ENCODE measurements at regions not wholly inside any gene's neighbourhood (a gene's known extent, or its start where the extent isn't known, plus 50 kb on each side); places are given as distances from the start of the nearest gene placed in this dataset.

DNA sequence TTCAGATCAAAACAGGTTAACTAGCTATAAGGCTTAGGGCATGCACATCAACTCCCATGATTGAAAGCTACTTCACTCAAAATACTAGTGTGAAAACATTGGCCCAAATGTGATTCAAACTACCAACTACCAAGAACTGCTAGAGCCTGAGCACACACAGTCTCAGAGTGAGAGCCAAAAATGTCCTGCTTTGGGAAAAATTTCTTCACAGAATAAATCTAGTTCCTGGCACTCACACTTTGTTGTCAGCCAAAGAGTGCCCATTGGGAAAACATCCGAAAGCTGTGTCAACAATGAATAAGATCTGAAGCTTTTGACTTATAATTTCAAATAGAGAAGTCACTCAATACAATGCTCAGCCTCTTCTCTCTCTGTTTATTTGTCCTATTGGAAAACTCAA, 182.7 kb downstream of the LRATD1 start:
- TF ChIP-seq POLR2A (IDR thresholded peaks at IDR 0.05): no peak
- TF ChIP-seq, protein P1, sequence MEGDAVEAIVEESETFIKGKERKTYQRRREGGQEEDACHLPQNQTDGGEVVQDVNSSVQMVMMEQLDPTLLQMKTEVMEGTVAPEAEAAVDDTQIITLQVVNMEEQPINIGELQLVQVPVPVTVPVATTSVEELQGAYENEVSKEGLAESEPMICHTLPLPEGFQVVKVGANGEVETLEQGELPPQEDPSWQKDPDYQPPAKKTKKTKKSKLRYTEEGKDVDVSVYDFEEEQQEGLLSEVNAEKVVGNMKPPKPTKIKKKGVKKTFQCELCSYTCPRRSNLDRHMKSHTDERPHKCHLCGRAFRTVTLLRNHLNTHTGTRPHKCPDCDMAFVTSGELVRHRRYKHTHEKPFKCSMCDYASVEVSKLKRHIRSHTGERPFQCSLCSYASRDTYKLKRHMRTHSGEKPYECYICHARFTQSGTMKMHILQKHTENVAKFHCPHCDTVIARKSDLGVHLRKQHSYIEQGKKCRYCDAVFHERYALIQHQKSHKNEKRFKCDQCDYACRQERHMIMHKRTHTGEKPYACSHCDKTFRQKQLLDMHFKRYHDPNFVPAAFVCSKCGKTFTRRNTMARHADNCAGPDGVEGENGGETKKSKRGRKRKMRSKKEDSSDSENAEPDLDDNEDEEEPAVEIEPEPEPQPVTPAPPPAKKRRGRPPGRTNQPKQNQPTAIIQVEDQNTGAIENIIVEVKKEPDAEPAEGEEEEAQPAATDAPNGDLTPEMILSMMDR (IDR thresholded peaks at IDR 0.05): no peak
- intact Hi-C loops (cut with DNase I): no loop called here
- no peak for DNase-seq
- no peak overlapping the region for H3K4me3 ChIP-seq (replicated peaks in 1 of 3)
- no peak overlapping the region for H3K27ac ChIP-seq
- no peaks in the 10 kb centered on the region for H3K9me3 ChIP-seq
- no peaks in the 10 kb centered on the region for H3K4me1 ChIP-seq
- H3K36me3 ChIP-seq: no peaks in the 10 kb centered on the region
- no peaks in the 10 kb centered on the region for H3K27me3 ChIP-seq
- WGBS, 2 donors: 48 to 54% methylated on average over 1 of the region's 1 CpG

DNA sequence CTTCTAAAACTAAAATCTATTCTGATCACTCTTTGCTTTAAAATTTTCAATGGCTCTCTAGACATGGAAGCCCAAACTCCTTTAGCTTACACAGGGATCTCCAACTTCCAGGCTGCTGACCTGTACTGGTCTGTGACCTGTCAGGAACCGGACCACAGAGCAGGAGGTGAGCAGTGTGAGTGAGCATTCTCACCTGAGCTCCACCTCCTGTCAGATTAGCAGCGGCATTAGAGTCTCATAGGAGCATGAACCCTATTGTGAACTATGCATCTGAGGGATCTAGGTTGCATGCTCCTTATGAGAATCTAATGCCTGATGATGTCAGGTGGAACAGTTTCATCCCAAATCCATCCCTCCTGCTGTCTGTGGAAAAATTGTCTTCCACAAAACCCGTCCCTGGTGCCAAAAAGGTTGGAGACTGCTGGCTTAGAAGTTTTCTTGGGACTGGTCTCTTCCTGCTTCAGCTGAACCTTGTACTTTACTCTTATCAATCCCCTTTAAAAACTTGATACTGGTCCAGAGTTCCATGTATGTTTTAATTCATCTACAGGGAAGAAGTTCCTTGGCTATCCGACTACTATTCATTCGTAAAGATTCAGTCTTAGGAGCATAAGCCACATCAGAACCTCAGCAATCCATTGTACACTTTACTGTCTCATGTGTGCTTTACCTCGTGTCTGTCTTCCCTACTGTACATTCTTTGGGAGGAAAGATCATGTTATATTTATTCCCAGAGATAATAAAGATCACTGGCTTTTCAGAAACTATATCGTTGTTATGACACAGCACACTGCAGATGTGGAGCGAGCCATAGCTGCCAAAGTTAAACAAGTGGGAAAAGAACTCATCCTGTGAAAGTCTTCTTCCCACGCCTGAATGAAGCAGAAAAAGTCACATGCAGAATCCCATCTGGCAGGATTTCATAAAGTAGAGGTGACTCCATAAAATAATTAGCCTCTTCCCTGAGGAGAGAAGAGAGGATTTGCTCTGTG, 183.8 kb downstream of the LRATD1 start:
- Histone ChIP-seq H3K4me3 (replicated peaks in 1 of 3) (no peak overlapping the region), H3K27me3 (no peaks in the 10 kb centered on the region), H3K4me1 (no peaks in the 10 kb centered on the region), H3K36me3 (no peaks in the 10 kb centered on the region), H3K9me3 (no peaks in the 10 kb centered on the region), H3K27ac (no peak overlapping the region)
- no peak for DNase-seq
- intact Hi-C loops (cut with DNase I): no loop called here
- 61 to 71% methylated on average over 9 of the region's 9 CpGs for WGBS, 2 donors
- TF ChIP-seq POLR2A (IDR thresholded peaks at IDR 0.05): no peak
- TF ChIP-seq, protein P1 (IDR thresholded peaks at IDR 0.05): no peak

DNA sequence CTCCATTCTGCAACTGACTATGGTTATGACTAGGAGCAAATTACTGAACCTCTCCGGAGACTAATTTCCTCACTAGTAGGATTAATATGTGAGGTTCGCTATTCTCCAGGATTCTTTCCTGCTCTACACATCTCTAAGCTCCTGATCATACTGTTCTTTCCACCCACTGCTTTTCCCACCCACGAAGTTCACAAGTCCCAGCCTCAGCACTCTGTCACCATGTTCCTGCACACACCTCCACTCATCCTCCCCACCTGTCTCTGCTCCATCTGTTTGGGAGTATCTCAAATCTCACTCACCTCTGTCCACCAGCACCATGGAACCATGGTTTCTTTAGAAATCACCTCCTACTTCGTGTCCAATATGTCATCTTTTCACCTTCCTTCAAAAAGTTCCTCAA, 185.3 kb downstream of the LRATD1 start:
- intact Hi-C loops (cut with DNase I): no loop called here
- Histone ChIP-seq H3K9me3 (no peaks in the 10 kb centered on the region), H3K4me3 (replicated peaks in 1 of 3) (no peak overlapping the region), H3K36me3 (no peaks in the 10 kb centered on the region), H3K4me1 (no peaks in the 10 kb centered on the region), H3K27ac (no peak overlapping the region), H3K27me3 (no peaks in the 10 kb centered on the region)
- TF ChIP-seq, protein P1 (IDR thresholded peaks at IDR 0.05): no peak
- TF ChIP-seq POLR2A (IDR thresholded peaks at IDR 0.05): no peak
- WGBS, 2 donors: 78 to 80% methylated on average over 4 of the region's 4 CpGs
- no peak for DNase-seq

DNA sequence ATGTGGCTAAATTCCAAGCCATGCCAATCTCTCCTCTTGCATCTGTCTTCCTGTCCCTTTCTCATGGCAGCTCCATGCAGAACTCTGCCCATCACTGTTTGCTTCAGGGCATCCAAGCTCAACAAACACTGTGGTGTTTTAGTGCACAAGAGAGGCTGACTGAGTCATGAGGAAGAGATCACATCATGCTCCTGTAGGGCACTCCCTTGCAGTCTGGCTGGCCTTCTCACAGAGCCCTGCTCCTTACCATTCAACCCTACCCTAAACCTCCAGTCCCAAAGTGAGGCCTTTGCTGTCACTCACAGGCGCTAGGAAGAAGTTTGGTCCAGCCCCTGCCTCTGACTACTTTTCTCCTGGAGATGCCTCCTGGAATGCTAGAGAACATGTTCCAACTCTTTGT, 194.0 kb downstream of the LRATD1 start:
- no peaks in the 10 kb centered on the region for H3K4me1 ChIP-seq
- H3K9me3 ChIP-seq: no peaks in the 10 kb centered on the region
- 93 to 95% methylated on average over 1 of the region's 1 CpG for WGBS, 2 donors
- H3K27ac ChIP-seq: no peak overlapping the region
- intact Hi-C loops (cut with DNase I): no loop called here
- no peak for TF ChIP-seq POLR2A (IDR thresholded peaks at IDR 0.05)
- TF ChIP-seq, protein P1 (IDR thresholded peaks at IDR 0.05): no peak
- H3K27me3 ChIP-seq: no peaks in the 10 kb centered on the region
- no peak for DNase-seq
- H3K36me3 ChIP-seq: no peaks in the 10 kb centered on the region
- no peak overlapping the region for H3K4me3 ChIP-seq (replicated peaks in 1 of 3)
